B cell (primary cell): ENCODE measurements at regions not wholly inside any gene's neighbourhood (a gene's known extent, or its start where the extent isn't known, plus 50 kb on each side); places are given as distances from the start of the nearest gene placed in this dataset.

Source experiments
- EZH2 ChIP-seq: IDR thresholded peaks from 2 replicates; pipeline ENCODE4 v1.6.1; 2012; ENCODE audit warnings: borderline replicate concordance, low read depth, mild to moderate bottlenecking, moderate library complexity, low read length; ENCODE audit not compliant: insufficient read depth, poor library complexity, severe bottlenecking
- TF ChIP-seq, protein P1 (sequence below): fragments of 200-600 bp; IDR thresholded peaks from one replicate; pipeline ENCODE4 v1.8.0; 2022; ENCODE audit warnings: antibody characterized with exemption, mild to moderate bottlenecking

DNA sequence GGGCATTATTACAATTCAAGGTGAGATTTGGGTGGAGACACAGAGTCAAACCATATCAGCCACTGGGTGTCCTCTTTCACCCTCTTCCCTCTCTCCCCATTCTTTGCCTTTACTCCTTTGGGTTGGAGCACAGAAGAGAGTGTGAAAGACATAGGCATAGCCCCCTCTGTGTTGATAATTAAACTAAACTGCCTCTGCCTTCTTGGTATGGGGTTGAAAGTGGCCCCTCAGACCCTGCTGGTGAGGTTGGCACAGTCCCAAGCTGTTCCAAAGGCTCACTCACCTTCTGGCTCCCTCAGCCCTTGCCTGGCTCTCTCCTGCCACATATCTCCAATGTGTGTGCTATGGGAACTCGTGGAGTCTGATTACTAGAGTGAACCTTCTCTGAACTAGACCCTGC, 210.6 kb upstream of the RXFP2 start:
- TF ChIP-seq, protein P1, sequence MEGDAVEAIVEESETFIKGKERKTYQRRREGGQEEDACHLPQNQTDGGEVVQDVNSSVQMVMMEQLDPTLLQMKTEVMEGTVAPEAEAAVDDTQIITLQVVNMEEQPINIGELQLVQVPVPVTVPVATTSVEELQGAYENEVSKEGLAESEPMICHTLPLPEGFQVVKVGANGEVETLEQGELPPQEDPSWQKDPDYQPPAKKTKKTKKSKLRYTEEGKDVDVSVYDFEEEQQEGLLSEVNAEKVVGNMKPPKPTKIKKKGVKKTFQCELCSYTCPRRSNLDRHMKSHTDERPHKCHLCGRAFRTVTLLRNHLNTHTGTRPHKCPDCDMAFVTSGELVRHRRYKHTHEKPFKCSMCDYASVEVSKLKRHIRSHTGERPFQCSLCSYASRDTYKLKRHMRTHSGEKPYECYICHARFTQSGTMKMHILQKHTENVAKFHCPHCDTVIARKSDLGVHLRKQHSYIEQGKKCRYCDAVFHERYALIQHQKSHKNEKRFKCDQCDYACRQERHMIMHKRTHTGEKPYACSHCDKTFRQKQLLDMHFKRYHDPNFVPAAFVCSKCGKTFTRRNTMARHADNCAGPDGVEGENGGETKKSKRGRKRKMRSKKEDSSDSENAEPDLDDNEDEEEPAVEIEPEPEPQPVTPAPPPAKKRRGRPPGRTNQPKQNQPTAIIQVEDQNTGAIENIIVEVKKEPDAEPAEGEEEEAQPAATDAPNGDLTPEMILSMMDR = no peak
- TF ChIP-seq EZH2 = no peak
